RWPE2 (cell line): ENCODE measurements at regions not wholly inside any gene's neighbourhood (a gene's known extent, or its start where the extent isn't known, plus 50 kb on each side); places are given as distances from the start of the nearest gene placed in this dataset.

ENCODE experiments used
- ATAC-seq: fragments of 200-7000 bp; cut with Tn5 transposase; 3 replicates; pipeline ENCODE4 v1.9.1; 2021; ENCODE audit warnings: low read depth
- DNase-seq: peaks from one replicate; pipeline ENCODE4 v3.0.0-alpha.2; 2020; ENCODE audit warnings: low spot score
- H3K27ac ChIP-seq: fragments of 450-650 bp; 2 replicates; pipeline ENCODE4 v1.5.1; 2017; ENCODE audit warnings: mild to moderate bottlenecking; ENCODE audit not compliant: poor library complexity, severe bottlenecking
- H3K27me3 ChIP-seq: fragments of 250-450 bp; sonication (Bioruptor Pico); 2 replicates; pipeline ENCODE4 v1.5.1; 2021; ENCODE audit warnings: mild to moderate bottlenecking, moderate library complexity; ENCODE audit not compliant: insufficient read depth, poor library complexity, severe bottlenecking
- H3K36me3 ChIP-seq: fragments of 250-450 bp; sonication (Bioruptor Pico); 2 replicates; pipeline ENCODE4 v1.5.1; 2020; ENCODE audit warnings: low read depth, mild to moderate bottlenecking, moderate library complexity
- H3K4me1 ChIP-seq: fragments of 250-450 bp; sonication (Bioruptor Pico); 2 replicates; pipeline ENCODE4 v1.5.1; 2021; ENCODE audit warnings: mild to moderate bottlenecking, moderate library complexity; ENCODE audit not compliant: insufficient read depth, poor library complexity, severe bottlenecking
- H3K4me3 ChIP-seq: fragments of 250-450 bp; sonication (Bioruptor Pico); 2 replicates; pipeline ENCODE4 v1.5.1; 2021; ENCODE audit warnings: mild to moderate bottlenecking, moderate library complexity; ENCODE audit not compliant: severe bottlenecking
- H3K9me3 ChIP-seq: fragments of 250-450 bp; sonication (Bioruptor Pico); 2 replicates; pipeline ENCODE4 v1.5.1; 2021; ENCODE audit warnings: mild to moderate bottlenecking, moderate library complexity; ENCODE audit not compliant: severe bottlenecking
- TF ChIP-seq, protein P1 (sequence below): fragments of 450-650 bp; IDR thresholded peaks from one replicate; pipeline ENCODE4 v1.5.1; 2017; ENCODE audit warnings: mild to moderate bottlenecking, moderate library complexity; ENCODE audit not compliant: poor library complexity, severe bottlenecking

GRCh38 chr11:44408141-44408540 lies 98.2 kb upstream of the ALX4 start:
- Histone ChIP-seq H3K27me3 (peaks cover 38% of the 10 kb centered on the region), H3K4me1 (no peaks in the 10 kb centered on the region), H3K27ac (no peak overlapping the region), H3K4me3 (no peak overlapping the region), H3K9me3 (no peaks in the 10 kb centered on the region), H3K36me3 (no peaks in the 10 kb centered on the region)
- ATAC-seq (no peak), DNase-seq (no peak)
- TF ChIP-seq, protein P1, sequence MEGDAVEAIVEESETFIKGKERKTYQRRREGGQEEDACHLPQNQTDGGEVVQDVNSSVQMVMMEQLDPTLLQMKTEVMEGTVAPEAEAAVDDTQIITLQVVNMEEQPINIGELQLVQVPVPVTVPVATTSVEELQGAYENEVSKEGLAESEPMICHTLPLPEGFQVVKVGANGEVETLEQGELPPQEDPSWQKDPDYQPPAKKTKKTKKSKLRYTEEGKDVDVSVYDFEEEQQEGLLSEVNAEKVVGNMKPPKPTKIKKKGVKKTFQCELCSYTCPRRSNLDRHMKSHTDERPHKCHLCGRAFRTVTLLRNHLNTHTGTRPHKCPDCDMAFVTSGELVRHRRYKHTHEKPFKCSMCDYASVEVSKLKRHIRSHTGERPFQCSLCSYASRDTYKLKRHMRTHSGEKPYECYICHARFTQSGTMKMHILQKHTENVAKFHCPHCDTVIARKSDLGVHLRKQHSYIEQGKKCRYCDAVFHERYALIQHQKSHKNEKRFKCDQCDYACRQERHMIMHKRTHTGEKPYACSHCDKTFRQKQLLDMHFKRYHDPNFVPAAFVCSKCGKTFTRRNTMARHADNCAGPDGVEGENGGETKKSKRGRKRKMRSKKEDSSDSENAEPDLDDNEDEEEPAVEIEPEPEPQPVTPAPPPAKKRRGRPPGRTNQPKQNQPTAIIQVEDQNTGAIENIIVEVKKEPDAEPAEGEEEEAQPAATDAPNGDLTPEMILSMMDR: no peak

DNA sequence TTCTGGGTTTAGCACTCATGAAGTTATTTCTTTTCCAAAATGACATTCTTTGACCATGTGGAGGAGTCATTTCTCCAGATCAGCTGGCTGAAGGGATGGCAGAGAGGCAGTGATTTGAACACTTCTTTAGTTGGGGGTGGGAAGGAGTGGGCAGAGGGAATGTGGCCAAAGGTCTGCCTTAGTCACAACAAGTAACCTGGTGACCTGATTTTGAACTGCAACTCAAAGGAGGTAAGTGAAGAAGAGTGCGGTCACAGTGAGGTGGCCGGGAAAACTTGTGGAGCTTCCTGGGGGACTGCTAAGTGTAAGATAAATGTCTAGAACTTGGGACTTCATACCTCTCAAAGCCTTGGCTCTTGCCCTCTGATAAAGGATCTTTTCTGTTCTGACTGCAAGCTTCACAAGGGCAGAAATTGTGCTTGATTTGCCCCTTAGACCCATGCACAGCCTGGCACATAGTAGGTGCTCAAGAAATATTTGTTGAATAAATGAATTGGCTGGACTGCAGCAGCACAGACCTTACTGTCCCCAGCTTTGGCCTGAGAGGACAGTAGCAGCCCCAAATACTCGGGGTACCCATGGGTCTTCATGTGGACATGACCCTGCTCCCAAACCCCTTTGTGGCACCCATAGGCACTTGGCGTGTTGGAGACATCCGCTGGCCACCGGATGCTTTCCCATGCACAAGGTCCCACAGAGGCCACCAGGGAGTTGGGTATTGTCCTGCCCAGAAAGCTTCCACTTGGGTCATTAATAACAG lies 99.0 kb upstream of the ALX4 start:
- ATAC-seq (no peak), DNase-seq (no peak)
- no peaks in the 10 kb centered on the region for H3K9me3 ChIP-seq
- H3K27ac ChIP-seq: no peak overlapping the region
- no peaks in the 10 kb centered on the region for H3K36me3 ChIP-seq
- TF ChIP-seq, protein P1: no peak
- no peaks in the 10 kb centered on the region for H3K4me1 ChIP-seq
- peaks cover 46% of the 10 kb centered on the region for H3K27me3 ChIP-seq
- no peak overlapping the region for H3K4me3 ChIP-seq

- ATAC-seq (no peak), DNase-seq (no peak)
- Histone ChIP-seq H3K9me3 (no peaks in the 10 kb centered on the region), H3K36me3 (no peaks in the 10 kb centered on the region), H3K27ac (no peak overlapping the region), H3K4me1 (no peaks in the 10 kb centered on the region), H3K4me3 (no peak overlapping the region), H3K27me3 (peaks cover 46% of the 10 kb centered on the region)
- TF ChIP-seq, protein P1: no peak
Observed at GRCh38 chr11:44409558-44410236, 99.8 kb upstream of the ALX4 start.

DNA sequence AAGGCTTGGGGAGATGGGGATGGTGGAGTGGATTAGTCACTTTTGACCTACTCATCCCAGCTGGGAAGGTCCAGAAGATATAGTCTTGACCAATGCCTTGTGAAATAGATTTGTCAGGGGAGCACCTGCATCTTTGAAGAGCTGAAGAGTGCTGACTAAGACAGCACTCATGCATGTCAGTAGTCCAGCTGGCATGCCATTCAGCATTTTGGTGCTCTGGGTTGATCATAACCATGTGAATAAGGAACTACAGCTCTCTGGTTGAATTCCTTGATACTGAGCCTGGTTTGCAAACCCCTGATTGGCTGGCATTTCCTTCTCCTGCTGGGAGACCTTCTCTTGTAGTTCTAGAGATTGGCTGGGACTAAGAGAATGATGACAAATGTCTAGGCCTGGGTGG lies 106.8 kb upstream of the ALX4 start:
- no peak overlapping the region for H3K4me3 ChIP-seq
- no peaks in the 10 kb centered on the region for H3K4me1 ChIP-seq
- no peaks in the 10 kb centered on the region for H3K36me3 ChIP-seq
- H3K27ac ChIP-seq: no peak overlapping the region
- DNase-seq: no peak
- H3K27me3 ChIP-seq: peaks cover 21% of the 10 kb centered on the region
- peak; percentile 35; the same call in 1 of the 3 replicates for ATAC-seq
- H3K9me3 ChIP-seq: no peaks in the 10 kb centered on the region
- TF ChIP-seq, protein P1: no peak
